PC-9 (cell line): ENCODE measurements at regions not wholly inside any gene's neighbourhood (a gene's known extent, or its start where the extent isn't known, plus 50 kb on each side); places are given as distances from the start of the nearest gene placed in this dataset.

ENCODE experiments used
- BruUV-seq: library from RNA; stranded (reverse); fragments of 400-500 nt; replicated peaks from 2 replicates; lab custom pipeline; 2021; lab: Mats Ljungman, UMichigan
- CTCF ChIA-PET: fragments of 300-600 bp; sonication (Branson Sonifier 250); formaldehyde crosslinking; loops from one replicate; lab custom pipeline; 2022; ENCODE audit warnings: antibody characterized with exemption; lab: Charles Lee
- POLR2A ChIA-PET: fragments of 300-600 bp; sonication (Branson Sonifier 250); formaldehyde crosslinking; loops from one replicate; lab custom pipeline; 2022; ENCODE audit warnings: antibody characterized with exemption; ENCODE audit not compliant: unreplicated experiment; lab: Charles Lee
- DNase-seq, 2 experiments: peaks; one replicate each; pipeline versions ENCODE4 v3.0.0 to v3.0.0-alpha.2; 2015 to 2022; ENCODE audit warnings: mixed read lengths in 1 of 2
- H2AFZ ChIP-seq: fragments of 200-600 bp; sonication (generic); 2 replicates; pipeline ENCODE4 v1.8.1; 2017; ENCODE audit warnings: antibody characterized with exemption
- H3F3A ChIP-seq: fragments of 200-600 bp; sonication (generic); 2 replicates; pipeline ENCODE4 v1.8.1; 2017; ENCODE audit warnings: antibody characterized with exemption, mild to moderate bottlenecking, low read depth; ENCODE audit not compliant: insufficient read depth
- H3K27ac ChIP-seq: fragments of 200-600 bp; sonication (generic); 2 replicates; pipeline ENCODE4 v1.6.1; 2016; ENCODE audit warnings: mixed run types
- H3K27me3 ChIP-seq: fragments of 200-600 bp; sonication (generic); 2 replicates; pipeline ENCODE4 v1.6.1; 2016; ENCODE audit warnings: low read depth, mixed run types; ENCODE audit not compliant: insufficient read depth
- H3K36me3 ChIP-seq: fragments of 200-600 bp; sonication (generic); 2 replicates; pipeline ENCODE4 v1.6.1; 2016; ENCODE audit warnings: low read depth, mixed run types
- H3K4me1 ChIP-seq: fragments of 200-600 bp; sonication (generic); replicated peaks from 2 replicates; pipeline ENCODE4 v1.6.1; 2016; ENCODE audit warnings: mixed run types; ENCODE audit not compliant: insufficient read depth
- H3K4me2 ChIP-seq: fragments of 200-600 bp; sonication (generic); 2 replicates; pipeline ENCODE4 v1.6.1; 2017; ENCODE audit warnings: mixed run types
- H3K4me3 ChIP-seq: fragments of 200-600 bp; sonication (generic); 2 replicates; pipeline ENCODE4 v1.6.1; 2016; ENCODE audit warnings: mixed run types
- H3K79me2 ChIP-seq: fragments of 200-600 bp; sonication (generic); 2 replicates; pipeline ENCODE4 v1.6.1; 2017; ENCODE audit warnings: low read depth, mixed run types
- H3K9me2 ChIP-seq: fragments of 200-600 bp; sonication (generic); 2 replicates; pipeline ENCODE4 v1.8.1; 2017; ENCODE audit warnings: mild to moderate bottlenecking; ENCODE audit not compliant: insufficient read depth
- H3K9me3 ChIP-seq: fragments of 200-600 bp; sonication (generic); 2 replicates; pipeline ENCODE4 v1.8.1; 2016; ENCODE audit warnings: low read depth; ENCODE audit not compliant: insufficient read depth
- H4K20me1 ChIP-seq: fragments of 200-600 bp; sonication (generic); 2 replicates; pipeline ENCODE4 v1.8.1; 2017; ENCODE audit not compliant: insufficient read depth
- CTCF ChIP-seq: fragments of 200-600 bp; sonication (generic); conservative IDR thresholded peaks from 2 replicates; pipeline ENCODE4 v1.6.1; 2017; ENCODE audit warnings: mixed run types, antibody characterized with exemption, mild to moderate bottlenecking, moderate library complexity
- EZH2 ChIP-seq: fragments of 200-600 bp; sonication (generic); IDR thresholded peaks from 2 replicates; pipeline ENCODE4 v1.8.0; 2017; ENCODE audit warnings: antibody characterized with exemption, low read depth
- intact Hi-C: fragments of 100-400 bp; cut with micrococcal nuclease; formaldehyde crosslinking; loops from one replicate; pipeline ENCODE4 v1.10.0; 2022; ENCODE audit not compliant: unreplicated experiment

DNA sequence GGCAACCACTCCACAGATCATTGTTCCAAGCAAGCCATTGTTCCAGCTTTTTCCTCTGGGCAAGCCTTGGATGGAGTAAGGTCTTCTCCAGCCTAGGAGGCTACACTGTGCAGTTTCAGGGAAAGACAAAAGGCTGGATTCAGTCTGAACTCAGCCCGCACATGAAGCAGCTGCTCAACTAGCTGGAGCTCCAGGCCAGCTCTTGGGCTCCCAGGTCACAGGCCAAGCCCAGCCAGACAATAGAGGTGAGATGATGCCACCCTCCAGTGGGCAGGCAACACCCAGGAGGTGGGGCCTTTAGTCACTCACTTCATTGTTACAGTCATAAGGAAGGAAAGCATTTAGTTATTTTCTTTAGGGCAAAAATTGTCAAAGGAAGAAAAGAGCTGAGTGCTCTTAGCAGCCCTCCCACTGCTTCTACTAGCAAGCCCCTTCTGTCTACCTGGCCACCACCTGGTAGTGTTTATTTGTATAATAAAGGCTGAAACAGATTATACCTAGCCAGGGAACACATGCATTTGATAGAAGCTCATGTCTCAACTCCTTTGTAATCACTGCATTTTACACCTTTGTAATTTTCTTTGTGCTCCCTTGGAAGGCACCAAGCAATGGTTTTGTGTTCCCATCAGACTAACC is 253.4 kb downstream of the WDR11 start:
- H2AFZ ChIP-seq, result no peak overlapping the region
- BruUV-seq, result no TSS peak
- H4K20me1 ChIP-seq, result no peaks in the 10 kb centered on the region
- intact Hi-C loops, result no loop called here
- no peaks in the 10 kb centered on the region for H3K27me3 ChIP-seq
- H3K4me1 ChIP-seq, result no peaks in the 10 kb centered on the region
- H3F3A ChIP-seq, result no peaks in the 10 kb centered on the region
- POLR2A ChIA-PET, result no interaction called here
- no peaks in the 10 kb centered on the region for H3K9me3 ChIP-seq
- TF ChIP-seq EZH2 (no peak), CTCF (no peak)
- H3K36me3 ChIP-seq, result no peaks in the 10 kb centered on the region
- no peaks in the 10 kb centered on the region for H3K9me2 ChIP-seq
- no peak for DNase-seq
- H3K4me3 ChIP-seq, result no peak overlapping the region
- H3K79me2 ChIP-seq, result no peaks in the 10 kb centered on the region
- CTCF ChIA-PET, result no interaction called here
- H3K27ac ChIP-seq, result no peak overlapping the region
- no peak overlapping the region for H3K4me2 ChIP-seq

GRCh38 chr10:121106611-121107010 is 255.4 kb downstream of the WDR11 start:
- CTCF ChIA-PET, result no interaction called here
- Histone ChIP-seq H3K4me3 (no peak overlapping the region), H4K20me1 (no peaks in the 10 kb centered on the region), H3K27ac (no peak overlapping the region), H3K9me3 (no peaks in the 10 kb centered on the region), H3K36me3 (no peaks in the 10 kb centered on the region), H3F3A (no peaks in the 10 kb centered on the region), H3K9me2 (no peaks in the 10 kb centered on the region), H3K4me1 (no peaks in the 10 kb centered on the region), H3K79me2 (no peaks in the 10 kb centered on the region), H3K4me2 (no peak overlapping the region), H3K27me3 (no peaks in the 10 kb centered on the region), H2AFZ (no peak overlapping the region)
- TF ChIP-seq EZH2 (no peak), CTCF (no peak)
- no TSS peak for BruUV-seq
- no peak for DNase-seq
- intact Hi-C loops, result no loop called here
- POLR2A ChIA-PET, result no interaction called here

DNA sequence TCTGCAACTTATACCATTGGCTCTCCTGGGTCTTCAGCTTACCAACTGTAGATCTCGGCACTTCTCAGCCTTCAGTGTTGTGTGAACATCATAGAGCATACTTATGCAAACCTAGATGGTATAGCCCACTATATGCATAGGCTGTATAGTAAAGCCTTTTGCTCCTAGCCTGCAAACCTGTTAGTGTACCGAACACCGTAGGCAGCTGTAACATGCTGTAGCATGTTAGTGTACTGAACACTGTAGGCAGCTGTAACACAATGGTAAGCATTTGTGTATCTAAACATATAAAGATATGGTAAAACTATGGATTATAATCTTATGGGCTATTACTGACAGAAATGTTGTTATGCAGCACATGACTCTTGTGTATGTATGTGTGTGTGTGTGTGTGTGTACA is 256.9 kb downstream of the WDR11 start:
- POLR2A ChIA-PET, result no interaction called here
- CTCF ChIA-PET, result no interaction called here
- DNase-seq, result no peak
- TF ChIP-seq CTCF (no peak), EZH2 (no peak)
- no peaks in the 10 kb centered on the region for H4K20me1 ChIP-seq
- H3K9me2 ChIP-seq, result no peaks in the 10 kb centered on the region
- H3K4me3 ChIP-seq, result no peak overlapping the region
- H3K27ac ChIP-seq, result no peak overlapping the region
- H3K4me1 ChIP-seq, result no peaks in the 10 kb centered on the region
- no peak overlapping the region for H2AFZ ChIP-seq
- no peaks in the 10 kb centered on the region for H3K9me3 ChIP-seq
- BruUV-seq, result no TSS peak
- intact Hi-C loops, result no loop called here
- no peak overlapping the region for H3K4me2 ChIP-seq
- no peaks in the 10 kb centered on the region for H3K27me3 ChIP-seq
- no peaks in the 10 kb centered on the region for H3F3A ChIP-seq
- no peaks in the 10 kb centered on the region for H3K79me2 ChIP-seq
- no peaks in the 10 kb centered on the region for H3K36me3 ChIP-seq
